Mesendoderm (in vitro differentiated cells): ENCODE measurements at regions not wholly inside any gene's neighbourhood (a gene's known extent, or its start where the extent isn't known, plus 50 kb on each side); places are given as distances from the start of the nearest gene placed in this dataset.

Experiments used
- DNase-seq: peaks from one replicate; pipeline ENCODE4 v3.0.0; 2013
- H2AK5ac ChIP-seq: 2 replicates; pipeline ENCODE4 v1.6.1; 2013; ENCODE audit warnings: low read length, inconsistent platforms
- H2BK120ac ChIP-seq: 2 replicates; pipeline ENCODE4 v1.6.1; 2013; ENCODE audit warnings: low read depth, mild to moderate bottlenecking, low read length, moderate library complexity, mixed read lengths
- H2BK15ac ChIP-seq: replicated peaks from 2 replicates; pipeline ENCODE4 v1.6.1; 2013; ENCODE audit warnings: low read depth, mild to moderate bottlenecking, moderate library complexity
- H2BK5ac ChIP-seq: 2 replicates; pipeline ENCODE4 v1.6.1; 2013; ENCODE audit warnings: low read length, inconsistent platforms
- H3K18ac ChIP-seq: 2 replicates; pipeline ENCODE4 v1.6.1; 2013; ENCODE audit warnings: mild to moderate bottlenecking, low read length, mixed read lengths
- H3K23ac ChIP-seq: one replicate; pipeline ENCODE4 v1.6.1; 2013; ENCODE audit warnings: low read length
- H3K27ac ChIP-seq: 2 replicates; pipeline ENCODE4 v1.5.1; 2013; ENCODE audit warnings: low read depth, mild to moderate bottlenecking, inconsistent platforms, low read length, moderate library complexity
- H3K27me3 ChIP-seq: 2 replicates; pipeline ENCODE4 v1.6.1; 2013; ENCODE audit warnings: low read length, control low read depth, mild to moderate bottlenecking, inconsistent platforms; ENCODE audit not compliant: insufficient read depth, poor library complexity
- H3K36me3 ChIP-seq: 2 replicates; pipeline ENCODE4 v1.6.1; 2013; ENCODE audit warnings: low read length, inconsistent platforms; ENCODE audit not compliant: control insufficient read depth, insufficient read depth
- H3K4ac ChIP-seq: one replicate; pipeline ENCODE4 v1.6.1; 2013; ENCODE audit warnings: low read depth, mild to moderate bottlenecking, low read length, moderate library complexity
- H3K4me1 ChIP-seq: 2 replicates; pipeline ENCODE4 v1.6.1; 2013; ENCODE audit warnings: low read depth, low read length, inconsistent platforms; ENCODE audit not compliant: control insufficient read depth
- H3K4me2 ChIP-seq: 2 replicates; pipeline ENCODE4 v1.6.1; 2013; ENCODE audit warnings: low read length
- H3K4me3 ChIP-seq: 2 replicates; pipeline ENCODE4 v1.5.1; 2013; ENCODE audit warnings: mild to moderate bottlenecking, low read length
- H3K56ac ChIP-seq: one replicate; pipeline ENCODE4 v1.6.1; 2013; ENCODE audit warnings: low read length
- H3K79me1 ChIP-seq: 2 replicates; pipeline ENCODE4 v1.6.1; 2013; ENCODE audit warnings: low read length, inconsistent platforms
- H3K79me2 ChIP-seq: 2 replicates; pipeline ENCODE4 v1.6.1; 2013; ENCODE audit warnings: mild to moderate bottlenecking, low read length; ENCODE audit not compliant: control insufficient read depth, insufficient read depth
- H3K9ac ChIP-seq: 2 replicates; pipeline ENCODE4 v1.6.1; 2013; ENCODE audit warnings: low read length, inconsistent platforms
- H4K5ac ChIP-seq: one replicate; pipeline ENCODE4 v1.6.1; 2013; ENCODE audit warnings: low read length
- H4K8ac ChIP-seq: one replicate; pipeline ENCODE4 v1.6.1; 2013; ENCODE audit warnings: low read depth, mild to moderate bottlenecking, control low read depth, low read length, moderate library complexity
- WGBS: extraction: QIAGEN DNeasy Blood & Tissue Kit; methylation state at CpG from one replicate; pipeline ENCODE4 v1.1.7; 2013; ENCODE audit warnings: low lambda C conversion rate, missing lambda C conversion rate; ENCODE audit not compliant: insufficient coverage; ENCODE audit errors: extremely low coverage; 5-methylcytosine and 5-hydroxymethylcytosine counted together

GRCh38 chr13:80740071-80740470, 399.1 kb upstream of the SPRY2 start:
- 100% methylated on average over 1 of the region's 2 CpGs for WGBS
- no peaks in the 10 kb centered on the region for H3K36me3 ChIP-seq
- no peak overlapping the region for H4K5ac ChIP-seq

GRCh38 chr13:80737513-80737912, 396.6 kb upstream of the SPRY2 start:
- Histone ChIP-seq H2AK5ac (no peak overlapping the region), H3K4ac (no peak overlapping the region), H3K56ac (no peak overlapping the region), H2BK15ac (no peak overlapping the region), H3K18ac (no peak overlapping the region), H3K9ac (no peak overlapping the region), H3K4me3 (no peak overlapping the region), H3K27ac (no peak overlapping the region), H3K79me1 (no peaks in the 10 kb centered on the region), H3K79me2 (no peaks in the 10 kb centered on the region), H3K4me2 (no peak overlapping the region), H2BK5ac (no peak overlapping the region), H4K5ac (no peak overlapping the region), H3K23ac (no peak overlapping the region), H2BK120ac (no peak overlapping the region), H3K27me3 (no peaks in the 10 kb centered on the region), H3K36me3 (no peaks in the 10 kb centered on the region), H3K4me1 (no peaks in the 10 kb centered on the region), H4K8ac (no peak overlapping the region)
- DNase-seq, result no peak
- WGBS, result no CpG with 5 or more reads among the region's 1 CpG

More at GRCh38 chr13:80740071-80740470, 399.1 kb upstream of the SPRY2 start:
- Histone ChIP-seq H2BK15ac (no peak overlapping the region), H3K18ac (no peak overlapping the region), H3K27me3 (no peaks in the 10 kb centered on the region), H3K9ac (no peak overlapping the region), H3K23ac (no peak overlapping the region), H3K56ac (no peak overlapping the region), H4K8ac (no peak overlapping the region), H3K79me2 (no peaks in the 10 kb centered on the region), H2BK5ac (no peak overlapping the region), H3K27ac (no peak overlapping the region), H2BK120ac (no peak overlapping the region), H3K4me1 (no peaks in the 10 kb centered on the region), H2AK5ac (no peak overlapping the region), H3K4ac (no peak overlapping the region), H3K79me1 (no peaks in the 10 kb centered on the region), H3K4me3 (no peak overlapping the region), H3K4me2 (no peak overlapping the region)
- no peak for DNase-seq

- Histone ChIP-seq H3K4me3 (no peak overlapping the region), H2AK5ac (no peak overlapping the region), H2BK120ac (no peak overlapping the region), H2BK5ac (no peak overlapping the region), H3K79me1 (no peaks in the 10 kb centered on the region), H3K4me1 (no peaks in the 10 kb centered on the region), H4K5ac (no peak overlapping the region), H3K4me2 (no peak overlapping the region), H3K27ac (no peak overlapping the region), H3K36me3 (no peaks in the 10 kb centered on the region), H2BK15ac (no peak overlapping the region), H3K18ac (no peak overlapping the region), H4K8ac (no peak overlapping the region), H3K4ac (no peak overlapping the region), H3K56ac (no peak overlapping the region), H3K9ac (no peak overlapping the region), H3K79me2 (no peaks in the 10 kb centered on the region), H3K23ac (no peak overlapping the region), H3K27me3 (no peaks in the 10 kb centered on the region)
- no CpG with 5 or more reads among the region's 1 CpG for WGBS
- no peak for DNase-seq
These were observed 386.5 kb upstream of the SPRY2 start for GRCh38 chr13:80727321-80727975.

GRCh38 chr13:80726868-80727267, 385.9 kb upstream of the SPRY2 start:
- Histone ChIP-seq H4K8ac (no peak overlapping the region), H3K56ac (no peak overlapping the region), H3K27me3 (no peaks in the 10 kb centered on the region), H3K4me1 (no peaks in the 10 kb centered on the region), H3K36me3 (no peaks in the 10 kb centered on the region), H3K79me1 (no peaks in the 10 kb centered on the region), H3K27ac (no peak overlapping the region), H3K4ac (no peak overlapping the region), H3K4me3 (no peak overlapping the region), H2BK15ac (no peak overlapping the region), H2BK5ac (no peak overlapping the region), H3K18ac (no peak overlapping the region), H3K9ac (no peak overlapping the region), H4K5ac (no peak overlapping the region), H2AK5ac (no peak overlapping the region), H3K4me2 (no peak overlapping the region), H3K23ac (no peak overlapping the region), H2BK120ac (no peak overlapping the region), H3K79me2 (no peaks in the 10 kb centered on the region)
- peak; percentile 10 for DNase-seq

- H2AK5ac ChIP-seq, result no peak overlapping the region
- no peak overlapping the region for H2BK120ac ChIP-seq
- no peak overlapping the region for H3K9ac ChIP-seq
- H4K8ac ChIP-seq, result no peak overlapping the region
- H3K79me1 ChIP-seq, result no peaks in the 10 kb centered on the region
- H3K23ac ChIP-seq, result no peak overlapping the region
- WGBS, result no CpG with 5 or more reads among the region's 1 CpG
- H3K4me1 ChIP-seq, result no peaks in the 10 kb centered on the region
- no peak overlapping the region for H2BK5ac ChIP-seq
- H3K27me3 ChIP-seq, result no peaks in the 10 kb centered on the region
- H2BK15ac ChIP-seq, result no peak overlapping the region
- no peak overlapping the region for H3K56ac ChIP-seq
- no peak overlapping the region for H3K4me2 ChIP-seq
- H3K36me3 ChIP-seq, result no peaks in the 10 kb centered on the region
- no peak for DNase-seq
- no peak overlapping the region for H3K4me3 ChIP-seq
- no peak overlapping the region for H3K4ac ChIP-seq
- H3K18ac ChIP-seq, result no peak overlapping the region
- no peaks in the 10 kb centered on the region for H3K79me2 ChIP-seq
- no peak overlapping the region for H4K5ac ChIP-seq
- H3K27ac ChIP-seq, result no peak overlapping the region
These were observed 380.8 kb upstream of the SPRY2 start for GRCh38 chr13:80721689-80722088.

- Histone ChIP-seq H3K56ac (no peak overlapping the region), H3K79me2 (no peaks in the 10 kb centered on the region), H2BK5ac (no peak overlapping the region), H3K18ac (no peak overlapping the region), H3K4me3 (no peak overlapping the region), H3K27me3 (no peaks in the 10 kb centered on the region), H2AK5ac (no peak overlapping the region), H3K4me1 (no peaks in the 10 kb centered on the region), H2BK15ac (no peak overlapping the region), H4K5ac (no peak overlapping the region), H2BK120ac (no peak overlapping the region), H3K9ac (no peak overlapping the region), H3K4ac (no peak overlapping the region), H3K36me3 (no peaks in the 10 kb centered on the region), H4K8ac (no peak overlapping the region), H3K4me2 (no peak overlapping the region), H3K79me1 (no peaks in the 10 kb centered on the region), H3K27ac (no peak overlapping the region), H3K23ac (no peak overlapping the region)
- no CpG with 5 or more reads among the region's 1 CpG for WGBS
- no peak for DNase-seq
These were observed 378.0 kb upstream of the SPRY2 start for GRCh38 chr13:80718970-80719369.
